Body of pancreas (tissue), 4 donors: ENCODE measurements at regions not wholly inside any gene's neighbourhood (a gene's known extent, or its start where the extent isn't known, plus 50 kb on each side); places are given as distances from the start of the nearest gene placed in this dataset.
"Not testable (repeated sequence)": the region's sequence is repeated elsewhere in the genome, so short reads cannot be mapped to it uniquely, and the experiment has no call there.

Experiments
- ATAC-seq: fragments of 150-250 bp; one replicate; pipeline ENCODE4 v1.9.1; 2016
- DNase-seq, 4 donors: peaks; one replicate each; pipeline ENCODE4 v3.0.0-alpha.2; 2019
- H3K27ac ChIP-seq, 4 donors: fragments of 200-600 bp; sonication (generic); 1 replicate in 3 of 4; 2 replicates in 1 of 4; pipeline versions ENCODE4 v1.5.1 to v1.6.1; 2016 to 2019; ENCODE audit warnings: mild to moderate bottlenecking in 1 of 4, mixed read lengths in 1 of 4, moderate library complexity in 1 of 4
- H3K27me3 ChIP-seq, 2 donors: fragments of 200-600 bp; sonication (generic); one replicate each; pipeline ENCODE4 v1.6.0; 2016; ENCODE audit warnings: mild to moderate bottlenecking in 1 of 2
- H3K36me3 ChIP-seq, 2 donors: fragments of 200-600 bp; sonication (generic); replicated peaks in 1 of 2; 2 replicates each; pipeline ENCODE4 v1.5.1; 2016; ENCODE audit warnings: low read depth in 2 of 2; ENCODE audit not compliant: insufficient read depth in 1 of 2
- H3K4me1 ChIP-seq: fragments of 200-600 bp; sonication (generic); one replicate; pipeline ENCODE4 v1.6.0; 2016
- H3K4me3 ChIP-seq, 2 donors: fragments of 200-600 bp; sonication (generic); 1 replicate in 1 of 2; 2 replicates in 1 of 2; pipeline ENCODE4 v1.5.1; 2016 to 2019
- H3K9me3 ChIP-seq, 3 donors: fragments of 200-600 bp; sonication (generic); 1 replicate in 2 of 3; 2 replicates in 1 of 3; pipeline ENCODE4 v1.5.1; 2016
- CTCF ChIP-seq, 7 experiments: fragments of 450-650 bp in 4 of 7; fragments of 200-600 bp in 3 of 7; sonication (generic) in 3 of 7; IDR thresholded peaks; one replicate each; pipeline ENCODE4 v1.5.1; 2016 to 2019; ENCODE audit warnings: antibody characterized with exemption in 7 of 7
- POLR2A ChIP-seq, 3 donors: fragments of 450-650 bp; IDR thresholded peaks; one replicate each; pipeline ENCODE4 v1.6.1; 2016; ENCODE audit warnings: antibody characterized with exemption in 3 of 3, mild to moderate bottlenecking in 2 of 3
- WGBS, 2 donors: methylation state at CpG; one replicate each; pipeline ENCODE4 v1.1.5; 2017; 5-methylcytosine and 5-hydroxymethylcytosine counted together
- intact Hi-C: fragments of 100-400 bp; cut with DNase I; formaldehyde crosslinking; loops from one replicate; pipeline ENCODE4 v1.15.1; 2023

GRCh38 chr5:123705741-123706140 is 193.8 kb downstream of the CSNK1G3 start:
- no peak for ATAC-seq
- Histone ChIP-seq H3K27ac (no peak overlapping the region), H3K4me1 (no peaks in the 10 kb centered on the region), H3K4me3 (no peak overlapping the region), H3K36me3 (no peaks in the 10 kb centered on the region), H3K27me3 (no peaks in the 10 kb centered on the region), H3K9me3 (no peaks in the 10 kb centered on the region)
- WGBS, 2 donors: 79 to 88% methylated on average over 1 of the region's 1 CpG
- DNase-seq: no peak
- no peak for TF ChIP-seq POLR2A (IDR thresholded peaks at IDR 0.05)
- no peak for TF ChIP-seq CTCF (IDR thresholded peaks at IDR 0.05)
- intact Hi-C loops: no loop called here

GRCh38 chr5:123701511-123702200 is 189.7 kb downstream of the CSNK1G3 start:
- Histone ChIP-seq H3K36me3 (no peaks in the 10 kb centered on the region), H3K9me3 (no peaks in the 10 kb centered on the region), H3K4me1 (no peaks in the 10 kb centered on the region), H3K4me3 (no peak overlapping the region), H3K27ac (no peak overlapping the region), H3K27me3 (no peaks in the 10 kb centered on the region)
- intact Hi-C loops: no loop called here
- DNase-seq (no peak), ATAC-seq (no peak)
- 92 to 97% methylated on average over 3 of the region's 3 CpGs for WGBS, 2 donors
- no peak for TF ChIP-seq POLR2A (IDR thresholded peaks at IDR 0.05)
- no peak for TF ChIP-seq CTCF (IDR thresholded peaks at IDR 0.05)

GRCh38 chr5:123700624-123701287 is 188.8 kb downstream of the CSNK1G3 start:
- DNase-seq: peak in 1 of 4 donors; percentile 8
- TF ChIP-seq POLR2A (IDR thresholded peaks at IDR 0.05): no peak
- TF ChIP-seq CTCF (IDR thresholded peaks at IDR 0.05): no peak
- Histone ChIP-seq H3K9me3 (no peaks in the 10 kb centered on the region), H3K4me3 (no peak overlapping the region), H3K4me1 (no peaks in the 10 kb centered on the region), H3K27me3 (no peaks in the 10 kb centered on the region), H3K36me3 (no peaks in the 10 kb centered on the region), H3K27ac (no peak overlapping the region)
- intact Hi-C loops: no loop called here
- ATAC-seq: peak; percentile 45
- whole genome bisulfite sequencing, 2 donors: 68% methylated on average over 6 of the region's 6 CpGs

- Histone ChIP-seq H3K27ac (no peak overlapping the region), H3K36me3 (no peaks in the 10 kb centered on the region), H3K27me3 (no peaks in the 10 kb centered on the region), H3K4me3 (no peak overlapping the region), H3K9me3 (no peaks in the 10 kb centered on the region), H3K4me1 (no peaks in the 10 kb centered on the region)
- 70 to 86% methylated on average over 2 of the region's 2 CpGs for WGBS, 2 donors
- DNase-seq (no peak), ATAC-seq (no peak)
- intact Hi-C loops: no loop called here
- no peak for TF ChIP-seq CTCF (IDR thresholded peaks at IDR 0.05)
These were observed 187.6 kb downstream of the CSNK1G3 start for GRCh38 chr5:123699571-123699970.

GRCh38 chr5:123698937-123699336 is 187.0 kb downstream of the CSNK1G3 start:
- 79 to 93% methylated on average over 3 of the region's 3 CpGs for WGBS, 2 donors

More at GRCh38 chr5:123698937-123699336, 187.0 kb downstream of the CSNK1G3 start:
- ATAC-seq, H3K4me1 ChIP-seq, intact Hi-C loops, H3K27ac ChIP-seq, H3K4me3 ChIP-seq, H3K9me3 ChIP-seq, H3K27me3 ChIP-seq, H3K36me3 ChIP-seq, DNase-seq: not testable (repeated sequence)
